Ishikawa (cell line): ENCODE measurements at regions not wholly inside any gene's neighbourhood (a gene's known extent, or its start where the extent isn't known, plus 50 kb on each side); places are given as distances from the start of the nearest gene placed in this dataset.

ENCODE experiments used
- CEBPB ChIP-seq: IDR thresholded peaks from 2 replicates; pipeline ENCODE4 v1.6.1; 2012
- CREB1 ChIP-seq: IDR thresholded peaks from 2 replicates; pipeline ENCODE4 v1.6.1; 2012; ENCODE audit warnings: low read depth
- EGR1 ChIP-seq: IDR thresholded peaks from 2 replicates; pipeline ENCODE4 v1.6.1; 2012
- EP300 ChIP-seq: IDR thresholded peaks from 2 replicates; pipeline ENCODE4 v1.6.1; 2012; ENCODE audit warnings: borderline replicate concordance
- FOXM1 ChIP-seq: IDR thresholded peaks from 2 replicates; pipeline ENCODE4 v1.6.1; 2012; ENCODE audit warnings: low read depth, borderline replicate concordance
- MAX ChIP-seq: IDR thresholded peaks from 2 replicates; pipeline ENCODE4 v1.6.1; 2012
- NFIC ChIP-seq: IDR thresholded peaks from 2 replicates; pipeline ENCODE4 v1.6.1; 2012
- RAD21 ChIP-seq: IDR thresholded peaks from 2 replicates; pipeline ENCODE4 v1.6.1; 2012; ENCODE audit warnings: low read depth
- TAF1 ChIP-seq: IDR thresholded peaks from 2 replicates; pipeline ENCODE4 v1.6.1; 2012; ENCODE audit warnings: low read depth, mild to moderate bottlenecking
- TCF12 ChIP-seq: IDR thresholded peaks from 2 replicates; pipeline ENCODE4 v1.6.1; 2012; ENCODE audit warnings: low read depth
- TEAD4 ChIP-seq: IDR thresholded peaks from 2 replicates; pipeline ENCODE4 v1.6.1; 2012
- USF1 ChIP-seq: IDR thresholded peaks from 2 replicates; pipeline ENCODE4 v1.6.1; 2012
- YY1 ChIP-seq: IDR thresholded peaks from 2 replicates; pipeline ENCODE4 v1.6.1; 2012; ENCODE audit warnings: low read depth
- ZBTB7A ChIP-seq: IDR thresholded peaks from 2 replicates; pipeline ENCODE4 v1.6.1; 2012; ENCODE audit warnings: low read depth
- TF ChIP-seq, protein P1 (sequence below): IDR thresholded peaks from 2 replicates; pipeline ENCODE4 v1.6.1; 2012; ENCODE audit warnings: low read depth, mild to moderate bottlenecking

DNA sequence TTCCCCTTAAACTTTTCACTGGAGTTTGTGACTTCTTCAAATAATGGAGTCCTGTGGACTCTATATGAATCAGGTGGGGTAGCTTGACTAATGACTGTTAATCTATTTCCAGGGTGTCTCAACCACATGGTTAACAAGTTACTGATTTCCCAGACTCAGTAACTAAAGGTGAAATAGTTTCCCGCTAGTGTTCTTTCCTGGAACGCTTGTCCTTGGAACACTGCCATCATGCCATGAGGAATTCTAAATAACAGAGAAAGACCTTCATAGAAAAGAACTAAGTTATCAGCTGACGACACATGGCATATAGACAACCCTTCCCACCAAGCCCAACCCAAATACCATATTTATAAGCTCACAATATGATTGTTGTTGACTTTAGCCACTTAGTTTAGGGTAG is 1027.9 kb upstream of the FAM98A start:
- TF ChIP-seq ZBTB7A, result no peak
- no peak for TF ChIP-seq NFIC
- no peak for TF ChIP-seq CREB1
- no peak for TF ChIP-seq TCF12
- TF ChIP-seq FOXM1, result no peak
- TF ChIP-seq CEBPB, result no peak
- TF ChIP-seq, protein P1, sequence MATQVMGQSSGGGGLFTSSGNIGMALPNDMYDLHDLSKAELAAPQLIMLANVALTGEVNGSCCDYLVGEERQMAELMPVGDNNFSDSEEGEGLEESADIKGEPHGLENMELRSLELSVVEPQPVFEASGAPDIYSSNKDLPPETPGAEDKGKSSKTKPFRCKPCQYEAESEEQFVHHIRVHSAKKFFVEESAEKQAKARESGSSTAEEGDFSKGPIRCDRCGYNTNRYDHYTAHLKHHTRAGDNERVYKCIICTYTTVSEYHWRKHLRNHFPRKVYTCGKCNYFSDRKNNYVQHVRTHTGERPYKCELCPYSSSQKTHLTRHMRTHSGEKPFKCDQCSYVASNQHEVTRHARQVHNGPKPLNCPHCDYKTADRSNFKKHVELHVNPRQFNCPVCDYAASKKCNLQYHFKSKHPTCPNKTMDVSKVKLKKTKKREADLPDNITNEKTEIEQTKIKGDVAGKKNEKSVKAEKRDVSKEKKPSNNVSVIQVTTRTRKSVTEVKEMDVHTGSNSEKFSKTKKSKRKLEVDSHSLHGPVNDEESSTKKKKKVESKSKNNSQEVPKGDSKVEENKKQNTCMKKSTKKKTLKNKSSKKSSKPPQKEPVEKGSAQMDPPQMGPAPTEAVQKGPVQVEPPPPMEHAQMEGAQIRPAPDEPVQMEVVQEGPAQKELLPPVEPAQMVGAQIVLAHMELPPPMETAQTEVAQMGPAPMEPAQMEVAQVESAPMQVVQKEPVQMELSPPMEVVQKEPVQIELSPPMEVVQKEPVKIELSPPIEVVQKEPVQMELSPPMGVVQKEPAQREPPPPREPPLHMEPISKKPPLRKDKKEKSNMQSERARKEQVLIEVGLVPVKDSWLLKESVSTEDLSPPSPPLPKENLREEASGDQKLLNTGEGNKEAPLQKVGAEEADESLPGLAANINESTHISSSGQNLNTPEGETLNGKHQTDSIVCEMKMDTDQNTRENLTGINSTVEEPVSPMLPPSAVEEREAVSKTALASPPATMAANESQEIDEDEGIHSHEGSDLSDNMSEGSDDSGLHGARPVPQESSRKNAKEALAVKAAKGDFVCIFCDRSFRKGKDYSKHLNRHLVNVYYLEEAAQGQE, result no peak
- TF ChIP-seq EGR1, result no peak
- no peak for TF ChIP-seq TEAD4
- no peak for TF ChIP-seq YY1
- no peak for TF ChIP-seq RAD21
- TF ChIP-seq TAF1, result no peak

DNA sequence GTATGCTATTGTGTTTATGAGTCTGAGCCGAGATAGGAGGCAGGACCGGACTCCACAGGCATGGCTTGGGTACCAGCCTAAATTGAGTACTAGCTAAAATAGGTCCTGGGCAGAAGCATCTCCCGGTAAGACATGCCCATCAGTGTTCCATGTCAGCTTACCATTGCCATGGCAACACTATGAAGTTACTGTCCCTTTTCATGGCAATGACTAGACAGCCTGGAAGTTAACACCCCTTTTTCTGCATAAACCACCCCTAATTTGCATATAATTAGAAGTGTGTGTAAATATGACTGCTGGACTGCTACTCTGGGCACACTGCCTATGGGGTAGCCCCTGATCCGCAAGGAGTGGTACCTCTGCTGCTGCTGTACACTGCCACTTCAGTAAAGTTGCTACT is 1005.1 kb upstream of the FAM98A start:
- TF ChIP-seq TEAD4 (no peak), EP300 (no peak), RAD21 (no peak), CREB1 (no peak), TCF12 (no peak), TAF1 (no peak), CEBPB (no peak), MAX (no peak), EGR1 (no peak), YY1 (no peak), USF1 (no peak), FOXM1 (no peak), ZBTB7A (no peak), NFIC (no peak)
- TF ChIP-seq, protein P1, result no peak

GRCh38 chr2:34602262-34602661 is 1003.2 kb upstream of the FAM98A start:
- TF ChIP-seq EGR1 (no peak), USF1 (no peak), TEAD4 (no peak), NFIC (no peak), MAX (no peak), RAD21 (no peak), EP300 (no peak), CEBPB (no peak), TAF1 (no peak), ZBTB7A (no peak), YY1 (no peak), TCF12 (no peak), FOXM1 (no peak)
- TF ChIP-seq, protein P1, result no peak

- TF ChIP-seq ZBTB7A, result no peak
- no peak for TF ChIP-seq RAD21
- TF ChIP-seq, protein P1, result no peak
- TF ChIP-seq CREB1, result no peak
- no peak for TF ChIP-seq TAF1
- TF ChIP-seq USF1, result no peak
- no peak for TF ChIP-seq MAX
These were observed 1002.5 kb upstream of the FAM98A start for GRCh38 chr2:34601561-34601960.
